Naive thymus-derived CD4-positive, alpha-beta T cell (primary cell): ENCODE measurements at regions not wholly inside any gene's neighbourhood (a gene's known extent, or its start where the extent isn't known, plus 50 kb on each side); places are given as distances from the start of the nearest gene placed in this dataset.
A peak's percentile ranks its signal among the peaks of the same experiment; 100 is the strongest.

Experiments used
- ATAC-seq: fragments of 150-1000 bp; cut with Tn5 transposase; 2 replicates; pipeline ENCODE4 v1.10.0; 2021; ENCODE audit warnings: mild to moderate bottlenecking, moderate library complexity
- CTCF ChIA-PET: fragments of 350-600 bp; sonication (Branson Sonifier 250); formaldehyde crosslinking; loops from one replicate; lab custom pipeline; 2021; ENCODE audit warnings: antibody characterized with exemption; lab: Charles Lee
- POLR2A ChIA-PET: fragments of 350-600 bp; sonication (Branson Sonifier 250); formaldehyde crosslinking; loops from one replicate; lab custom pipeline; 2021; ENCODE audit warnings: antibody characterized with exemption, inconsistent platforms; lab: Charles Lee
- DNase-seq, 9 donors: peaks; one replicate each; pipeline versions ENCODE4 v3.0.0 to v3.0.0-alpha.2; 2020 to 2022; ENCODE audit warnings: mixed read lengths in 1 of 9
- H3K27ac ChIP-seq: one replicate; pipeline ENCODE4 v1.7.0; 2013; ENCODE audit warnings: mild to moderate bottlenecking, low read depth, low read length, moderate library complexity
- H3K27me3 ChIP-seq, 2 donors: one replicate each; pipeline ENCODE4 v1.7.0; 2013; ENCODE audit warnings: low read length in 2 of 2, mild to moderate bottlenecking in 2 of 2, moderate library complexity in 2 of 2; ENCODE audit not compliant: control insufficient read depth in 2 of 2, insufficient read depth in 2 of 2
- H3K36me3 ChIP-seq, 3 experiments: 1 replicate in 2 of 3; 2 replicates in 1 of 3; pipeline ENCODE4 v1.7.0; 2013; ENCODE audit warnings: low read length in 3 of 3, mild to moderate bottlenecking in 3 of 3, moderate library complexity in 1 of 3; ENCODE audit not compliant: insufficient read depth in 3 of 3, control insufficient read depth in 2 of 3
- H3K4me1 ChIP-seq, 2 donors: one replicate each; pipeline ENCODE4 v1.7.0; 2013; ENCODE audit warnings: low read length in 2 of 2, mild to moderate bottlenecking in 2 of 2, moderate library complexity in 1 of 2; ENCODE audit not compliant: control insufficient read depth in 2 of 2, insufficient read depth in 2 of 2
- H3K4me3 ChIP-seq: 2 replicates; pipeline ENCODE4 v1.7.0; 2013; ENCODE audit warnings: mild to moderate bottlenecking, low read length
- H3K9me3 ChIP-seq, 3 experiments: 1 replicate in 2 of 3; 2 replicates in 1 of 3; pipeline ENCODE4 v1.7.0; 2013; ENCODE audit warnings: low read length in 3 of 3; ENCODE audit not compliant: control insufficient read depth in 2 of 3
- H3K27ac Mint-ChIP-seq, 9 donors: one replicate each; pipeline ENCODE4 v1.8.0; 2020 to 2022; ENCODE audit warnings: mixed read lengths in 9 of 9, mild to moderate bottlenecking in 8 of 9, moderate library complexity in 5 of 9, inconsistent platforms in 2 of 9
- H3K27me3 Mint-ChIP-seq, 5 donors: one replicate each; pipeline ENCODE4 v1.8.0; 2021 to 2022; ENCODE audit warnings: mixed read lengths in 5 of 5, mild to moderate bottlenecking in 1 of 5
- H3K36me3 Mint-ChIP-seq, 5 donors: one replicate each; pipeline ENCODE4 v1.8.0; 2020 to 2022; ENCODE audit warnings: mixed read lengths in 5 of 5, mild to moderate bottlenecking in 3 of 5, inconsistent platforms in 1 of 5
- H3K4me1 Mint-ChIP-seq, 7 donors: one replicate each; pipeline ENCODE4 v1.8.0; 2020 to 2022; ENCODE audit warnings: mixed read lengths in 7 of 7, mild to moderate bottlenecking in 3 of 7, inconsistent platforms in 1 of 7
- H3K4me3 Mint-ChIP-seq, 10 donors: one replicate each; pipeline ENCODE4 v1.8.0; 2020 to 2022; ENCODE audit warnings: mild to moderate bottlenecking in 10 of 10, mixed read lengths in 10 of 10, moderate library complexity in 6 of 10, inconsistent platforms in 2 of 10
- H3K9me3 Mint-ChIP-seq, 11 donors: one replicate each; pipeline ENCODE4 v1.8.0; 2020 to 2022; ENCODE audit warnings: mixed read lengths in 11 of 11, mild to moderate bottlenecking in 4 of 11, inconsistent platforms in 1 of 11, moderate library complexity in 1 of 11
- intact Hi-C, 2 donors: fragments of 100-400 bp; cut with micrococcal nuclease; formaldehyde crosslinking; loops; one replicate each; pipeline ENCODE4 v1.15.1; 2023

- Histone ChIP-seq H3K27me3 (no peaks in the 10 kb centered on the region), H3K36me3 (no peaks in the 10 kb centered on the region), H3K27ac (no peak overlapping the region), H3K9me3 (no peaks in the 10 kb centered on the region), H3K4me1 (no peaks in the 10 kb centered on the region), H3K4me3 (no peak overlapping the region)
- POLR2A ChIA-PET: no interaction called here
- intact Hi-C loops: loop anchor here in 1 of 2 donors (10.0 kb wide), 1 partner anchor 158 kb away; no protein-coding TSS in a partner anchor
- Mint-ChIP-seq H3K4me3 (no peak overlapping the region), H3K27ac (no peak overlapping the region), H3K9me3 (peaks cover 0 to 3% (median 0%) of the 10 kb centered on the region in 11 donors), H3K4me1 (no peaks in the 10 kb centered on the region), H3K27me3 (peaks cover 0 to 17% (median 4%) of the 10 kb centered on the region in 5 donors), H3K36me3 (no peaks in the 10 kb centered on the region)
- ATAC-seq: no peak
- CTCF ChIA-PET: no interaction called here
- no peak for DNase-seq
Measured at GRCh38 chr10:98332623-98333269, 64.8 kb upstream of the LOXL4 start.

- H3K27me3 Mint-ChIP-seq: peaks cover 0 to 17% (median 6%) of the 10 kb centered on the region in 5 donors
- CTCF ChIA-PET: no interaction called here
- no peaks in the 10 kb centered on the region for H3K36me3 ChIP-seq
Measured at GRCh38 chr10:98331885-98332284, 63.9 kb upstream of the LOXL4 start.

GRCh38 chr10:98330987-98331386, 63.0 kb upstream of the LOXL4 start:
- CTCF ChIA-PET: no interaction called here
- POLR2A ChIA-PET: no interaction called here
- H3K4me1 ChIP-seq: no peaks in the 10 kb centered on the region
- H3K27me3 ChIP-seq: no peaks in the 10 kb centered on the region
- H3K36me3 ChIP-seq: no peaks in the 10 kb centered on the region
- ATAC-seq: no peak
- Mint-ChIP-seq H3K27me3 (peaks cover 0 to 18% (median 6%) of the 10 kb centered on the region in 5 donors), H3K27ac (no peak overlapping the region), H3K9me3 (peaks cover 0 to 3% (median 0%) of the 10 kb centered on the region in 11 donors), H3K4me1 (no peaks in the 10 kb centered on the region), H3K36me3 (no peaks in the 10 kb centered on the region), H3K4me3 (no peak overlapping the region)
- no peak overlapping the region for H3K4me3 ChIP-seq
- H3K27ac ChIP-seq: no peak overlapping the region
- H3K9me3 ChIP-seq: no peaks in the 10 kb centered on the region
- no peak for DNase-seq
- intact Hi-C loops: loop anchor here in 1 of 2 donors (10.0 kb wide), 1 partner anchor 156 kb away; no protein-coding TSS in a partner anchor

More at GRCh38 chr10:98331885-98332284, 63.9 kb upstream of the LOXL4 start:
- intact Hi-C loops: loop anchor here in 1 of 2 donors (10.0 kb wide), 1 partner anchor 157 kb away; no protein-coding TSS in a partner anchor
- Histone ChIP-seq H3K27ac (no peak overlapping the region), H3K4me1 (no peaks in the 10 kb centered on the region), H3K4me3 (no peak overlapping the region), H3K9me3 (no peaks in the 10 kb centered on the region), H3K27me3 (no peaks in the 10 kb centered on the region)
- no peaks in the 10 kb centered on the region for H3K4me1 Mint-ChIP-seq
- no peak overlapping the region for H3K27ac Mint-ChIP-seq
- no peak overlapping the region for H3K4me3 Mint-ChIP-seq
- peaks cover 0 to 3% (median 0%) of the 10 kb centered on the region in 11 donors for H3K9me3 Mint-ChIP-seq
- H3K36me3 Mint-ChIP-seq: no peaks in the 10 kb centered on the region
- POLR2A ChIA-PET: no interaction called here
- ATAC-seq: peak; percentile 49
- DNase-seq: no peak

- no peak overlapping the region for H3K27ac Mint-ChIP-seq
- no peaks in the 10 kb centered on the region for H3K4me1 Mint-ChIP-seq
- peaks cover 0 to 3% (median 0%) of the 10 kb centered on the region in 11 donors for H3K9me3 Mint-ChIP-seq
- intact Hi-C loops: no loop called here
- DNase-seq (no peak), ATAC-seq (no peak)
- H3K4me3 Mint-ChIP-seq: no peak overlapping the region
- H3K27me3 ChIP-seq: no peaks in the 10 kb centered on the region
- POLR2A ChIA-PET: no interaction called here
- no peak overlapping the region for H3K4me3 ChIP-seq
- no peaks in the 10 kb centered on the region for H3K4me1 ChIP-seq
- no peaks in the 10 kb centered on the region for H3K36me3 Mint-ChIP-seq
- no peaks in the 10 kb centered on the region for H3K36me3 ChIP-seq
- CTCF ChIA-PET: no interaction called here
- H3K27ac ChIP-seq: no peak overlapping the region
- H3K9me3 ChIP-seq: no peaks in the 10 kb centered on the region
- H3K27me3 Mint-ChIP-seq: peaks cover 0 to 20% (median 4%) of the 10 kb centered on the region in 5 donors
Measured at GRCh38 chr10:98328640-98329039, 60.6 kb upstream of the LOXL4 start.

GRCh38 chr10:98328163-98328562, 60.2 kb upstream of the LOXL4 start:
- ChIA-PET CTCF (no interaction called here), POLR2A (no interaction called here)
- intact Hi-C loops: no loop called here
- Mint-ChIP-seq H3K27ac (no peak overlapping the region), H3K9me3 (peaks cover 0 to 3% (median 0%) of the 10 kb centered on the region in 11 donors), H3K4me3 (no peak overlapping the region), H3K36me3 (no peaks in the 10 kb centered on the region), H3K27me3 (peaks cover 0 to 18% (median 4%) of the 10 kb centered on the region in 5 donors), H3K4me1 (no peaks in the 10 kb centered on the region)
- H3K27me3 ChIP-seq: no peaks in the 10 kb centered on the region
- H3K4me3 ChIP-seq: no peak overlapping the region
- H3K4me1 ChIP-seq: no peaks in the 10 kb centered on the region
- DNase-seq (no peak), ATAC-seq (no peak)
- no peaks in the 10 kb centered on the region for H3K36me3 ChIP-seq
- H3K9me3 ChIP-seq: no peaks in the 10 kb centered on the region
- no peak overlapping the region for H3K27ac ChIP-seq

- Mint-ChIP-seq H3K27me3 (peaks cover 0 to 13% (median 4%) of the 10 kb centered on the region in 5 donors), H3K9me3 (peaks cover 0 to 3% (median 0%) of the 10 kb centered on the region in 11 donors), H3K4me1 (no peaks in the 10 kb centered on the region), H3K36me3 (no peaks in the 10 kb centered on the region), H3K4me3 (no peak overlapping the region), H3K27ac (no peak overlapping the region)
- ATAC-seq (no peak), DNase-seq (no peak)
- H3K9me3 ChIP-seq: no peaks in the 10 kb centered on the region
- H3K27ac ChIP-seq: no peak overlapping the region
- ChIA-PET POLR2A (no interaction called here), CTCF (no interaction called here)
- no peaks in the 10 kb centered on the region for H3K4me1 ChIP-seq
- H3K4me3 ChIP-seq: no peak overlapping the region
- H3K27me3 ChIP-seq: no peaks in the 10 kb centered on the region
- no peaks in the 10 kb centered on the region for H3K36me3 ChIP-seq
- intact Hi-C loops: no loop called here
Measured at GRCh38 chr10:98326621-98327027, 58.6 kb upstream of the LOXL4 start.
